ENCODE measurements at regions not wholly inside any gene's neighbourhood (a gene's known extent, or its start where the extent isn't known, plus 50 kb on each side); places are given as distances from the start of the nearest gene placed in this dataset.

- TF ChIP-seq SIN3A (conservative IDR thresholded peaks at IDR 0.05 in 1 of 2, IDR thresholded peaks at IDR 0.05 in 1 of 2; ENCODE audit: low read depth in 1 of 2, low read length in 2 of 2): no peak
- TF ChIP-seq SUZ12 (IDR thresholded peaks at IDR 0.05; ENCODE audit: low read length): no peak
- no peak for TF ChIP-seq CTCF (IDR thresholded peaks at IDR 0.05; ENCODE audit: control extremely low read depth in 1 of 3, insufficient read depth in 1 of 3, low read depth in 1 of 3, low read length in 3 of 3)
Measured at GRCh38 chr11:134737563-134738510, 325.8 kb upstream of the B3GAT1 start.
